ENCODE measurements at regions not wholly inside any gene's neighbourhood (a gene's known extent, or its start where the extent isn't known, plus 50 kb on each side); places are given as distances from the start of the nearest gene placed in this dataset.

GRCh38 chr2:12953596-12953995 is 236.9 kb downstream of the TRIB2 start:
- Histone ChIP-seq H2BK20ac (ENCODE audit: low read length) (no peak overlapping the region), H3K4ac (replicated peaks; ENCODE audit: insufficient read length, low read depth, low read length) (no peak overlapping the region)

More at GRCh38 chr2:12953596-12953995, 236.9 kb downstream of the TRIB2 start:
- Histone ChIP-seq H3K23me2 (ENCODE audit: low read depth, low read length) (no peaks in the 10 kb centered on the region; the same call in 1 of the 2 replicates), H3K79me1 (ENCODE audit: low read depth, low read length) (no peaks in the 10 kb centered on the region), H2AFZ (ENCODE audit: low read length) (no peak overlapping the region), H4K5ac (ENCODE audit: insufficient read length, low read depth, low read length) (no peak overlapping the region), H3K4me2 (ENCODE audit: insufficient read depth in 1 of 2, low read depth in 2 of 2, low read length in 2 of 2) (no peak overlapping the region), H3K27ac (ENCODE audit: low read depth, low read length) (no peak overlapping the region), H4K8ac (ENCODE audit: extremely low read depth, insufficient read depth, low read length) (no peak overlapping the region), H3K14ac (ENCODE audit: insufficient read length) (no peak overlapping the region), H3K9ac (replicated peaks in 1 of 4; ENCODE audit: extremely low read depth in 1 of 4, low read depth in 3 of 4, low read length in 3 of 4) (no peak overlapping the region), H2BK120ac (replicated peaks; ENCODE audit: low read depth, low read length) (no peak overlapping the region), H3K27me3 (replicated peaks in 1 of 4; ENCODE audit: control insufficient read depth in 3 of 4, extremely low read depth in 1 of 4, insufficient read depth in 3 of 4, low read length in 3 of 4) (no peaks in the 10 kb centered on the region), H2BK12ac (ENCODE audit: low read depth, low read length) (no peak overlapping the region), H2BK5ac (ENCODE audit: low read depth, low read length) (no peak overlapping the region), H4K91ac (replicated peaks; ENCODE audit: insufficient read length, low read length) (no peak overlapping the region), H3K56ac (replicated peaks; ENCODE audit: insufficient read length, low read depth, low read length) (no peak overlapping the region), H3K23ac (ENCODE audit: insufficient read length) (no peak overlapping the region), H2BK15ac (ENCODE audit: low read length) (no peak overlapping the region), H3K9me3 (ENCODE audit: insufficient read depth in 2 of 2, low read depth in 1 of 2, low read length in 1 of 2) (no peaks in the 10 kb centered on the region), H3K79me2 (ENCODE audit: control insufficient read depth in 1 of 2, insufficient read depth in 2 of 2, low read length in 2 of 2) (no peaks in the 10 kb centered on the region), H3K36me3 (ENCODE audit: control insufficient read depth in 2 of 4, insufficient read depth in 4 of 4, low read length in 3 of 4) (no peaks in the 10 kb centered on the region), H3K4me1 (replicated peaks in 1 of 4; ENCODE audit: control insufficient read depth in 3 of 4, insufficient read depth in 4 of 4, low read length in 3 of 4) (no peaks in the 10 kb centered on the region), H2AK5ac (ENCODE audit: low read depth, low read length) (no peak overlapping the region), H4K20me1 (replicated peaks in 1 of 2; ENCODE audit: control insufficient read depth in 1 of 2, insufficient read depth in 2 of 2, low read length in 2 of 2) (no peaks in the 10 kb centered on the region), H3K18ac (ENCODE audit: extremely low read depth, low read length) (no peak overlapping the region), H3K4me3 (ENCODE audit: extremely low read depth in 1 of 4, insufficient read depth in 2 of 4, low read depth in 3 of 4, low read length in 4 of 4) (no peak overlapping the region)
- TF ChIP-seq CBX5 (IDR thresholded peaks at IDR 0.05; ENCODE audit: low read depth, low read length) = no peak
- TF ChIP-seq CEBPB (IDR thresholded peaks at IDR 0.05; ENCODE audit: low read depth, low read length) = no peak
- no peak for TF ChIP-seq SUZ12 (IDR thresholded peaks at IDR 0.05; ENCODE audit: low read length)
- no peak for TF ChIP-seq CBX8 (IDR thresholded peaks at IDR 0.05; ENCODE audit: borderline replicate concordance, low read depth, low read length)
- TF ChIP-seq POLR2AphosphoS5 (IDR thresholded peaks at IDR 0.05; ENCODE audit: low read depth, low read length) = no peak
- TF ChIP-seq TAF7 (optimal IDR thresholded peaks at IDR 0.05; ENCODE audit: borderline replicate concordance, low read depth, low read length) = no peak
- no peak for TF ChIP-seq RFX5 (IDR thresholded peaks at IDR 0.05; ENCODE audit: borderline replicate concordance, low read depth, low read length)
- WGBS, 2 experiments (ENCODE audit: extremely low coverage in 1 of 2, insufficient coverage in 1 of 2, insufficient read length in 1 of 2, insufficient replicate concordance in 2 of 2, low coverage in 1 of 2, low lambda C conversion rate in 2 of 2, missing lambda C conversion rate in 1 of 2) = 97% methylated on average over 2 of the region's 2 CpGs; no CpG with 5 or more reads in 1 of the 2 experiments
- DNase-seq (ENCODE audit: low read depth in 1 of 2, low spot score in 2 of 2) = no peak
- ChIA-PET POLR2A (ENCODE audit: partially characterized antibody) (no interaction called here), CTCF (ENCODE audit: partially characterized antibody) (interaction anchor here (2.2 to 6.5 kb wide), 2 partner anchors 23 to 53 kb away, joined by 9 to 40 read pairs; no protein-coding TSS in a partner anchor)
- FAIRE-seq = no peak

All from H1 (cell line).